ENCODE measurements at regions not wholly inside any gene's neighbourhood (a gene's known extent, or its start where the extent isn't known, plus 50 kb on each side); places are given as distances from the start of the nearest gene placed in this dataset.

DNA sequence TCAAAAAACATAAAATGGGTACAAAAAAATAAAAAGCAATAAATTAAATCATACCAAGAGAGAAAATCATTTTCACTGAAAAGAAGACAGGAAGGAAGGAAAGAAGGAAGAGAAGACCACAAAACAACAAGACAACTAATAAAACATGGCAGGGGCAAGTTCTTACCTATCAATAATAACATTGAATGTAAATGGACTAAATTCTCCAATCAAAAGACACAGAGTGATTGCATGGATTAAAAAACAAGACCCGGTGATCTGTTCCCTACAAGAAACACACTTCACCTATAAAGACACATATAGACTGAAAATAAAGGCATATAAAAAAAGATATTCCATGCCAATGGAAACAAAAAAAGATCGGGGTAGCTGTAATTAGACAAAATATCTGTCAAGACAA is 82.6 kb upstream of the CERS6 start:
- Histone ChIP-seq H3K9me3 (replicated peaks) (no peaks in the 10 kb centered on the region), H3K27ac (no peak overlapping the region), H3K4me3 (no peak overlapping the region), H3K27me3 (replicated peaks) (no peaks in the 10 kb centered on the region), H3K4me1 (replicated peaks) (no peaks in the 10 kb centered on the region), H3K36me3 (no peaks in the 10 kb centered on the region)
- DNase-seq (ENCODE audit: low read depth in 1 of 2, low spot score in 2 of 2): no peak

DNA sequence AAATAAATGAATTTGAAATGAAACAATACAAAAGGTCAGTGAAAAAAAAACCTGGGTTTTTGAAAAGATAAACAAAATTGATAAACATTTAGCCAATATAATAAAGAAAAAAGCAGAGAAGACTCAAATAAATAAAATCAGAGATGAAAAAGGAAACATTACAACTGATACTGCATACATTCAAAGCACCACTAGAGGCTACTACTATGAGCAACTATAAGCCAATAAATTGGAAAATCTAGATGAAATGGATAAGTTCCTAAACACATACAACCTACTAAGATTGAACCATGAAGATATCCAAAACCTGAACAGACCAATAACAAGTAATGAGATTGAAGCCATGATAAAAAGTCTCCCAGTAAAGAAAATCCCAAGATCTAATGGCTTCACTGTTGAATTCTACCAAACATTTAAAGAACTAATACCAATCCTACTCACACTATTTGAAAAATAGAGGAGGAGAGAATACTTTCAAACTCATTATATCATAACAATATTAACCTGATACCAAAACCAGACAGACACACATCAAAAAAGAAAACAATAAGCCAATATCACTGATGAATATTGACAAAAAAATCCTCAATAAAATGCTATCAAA is 80.8 kb upstream of the CERS6 start:
- Histone ChIP-seq H3K27ac (no peak overlapping the region), H3K36me3 (no peaks in the 10 kb centered on the region), H3K4me3 (no peak overlapping the region), H3K27me3 (replicated peaks) (no peaks in the 10 kb centered on the region), H3K9me3 (replicated peaks) (no peaks in the 10 kb centered on the region), H3K4me1 (replicated peaks) (no peaks in the 10 kb centered on the region)
- DNase-seq (ENCODE audit: low read depth in 1 of 2, low spot score in 2 of 2): no peak

DNA sequence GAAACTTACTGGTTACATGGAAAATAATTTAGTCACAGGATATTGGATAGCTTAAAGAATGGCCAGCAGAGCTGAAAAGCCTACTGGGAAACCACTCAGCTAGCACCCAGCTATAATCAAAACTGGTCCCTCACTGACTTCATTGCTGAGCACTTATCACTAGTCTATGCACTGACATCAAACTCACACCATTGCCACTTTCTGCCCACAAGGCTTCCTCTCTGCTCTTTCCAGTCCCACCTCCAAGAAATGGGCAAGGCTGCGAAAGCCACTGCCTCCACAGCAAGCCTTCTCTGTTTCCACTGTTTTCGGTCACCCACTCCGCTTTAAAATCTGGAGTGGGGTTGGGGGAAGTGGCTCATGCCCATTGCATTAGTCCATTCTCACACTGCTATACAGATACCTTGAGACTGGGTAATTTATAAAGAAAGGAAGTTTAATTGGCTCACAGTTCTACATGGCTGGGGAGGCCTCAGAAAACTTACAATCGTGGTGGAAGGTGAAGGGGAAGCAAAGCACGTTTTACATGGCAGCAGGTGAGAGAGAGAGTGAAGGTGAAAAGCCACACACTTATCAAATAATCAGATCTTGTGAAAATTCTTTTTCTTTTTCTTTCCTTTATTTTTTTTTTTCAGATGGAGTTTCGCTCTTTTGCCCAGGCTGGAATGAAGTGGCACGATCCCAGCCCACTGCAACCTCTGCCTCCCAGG is 77.0 kb upstream of the CERS6 start:
- Histone ChIP-seq H3K9me3 (replicated peaks) (no peaks in the 10 kb centered on the region), H3K27me3 (replicated peaks) (no peaks in the 10 kb centered on the region), H3K27ac (no peak overlapping the region), H3K4me1 (replicated peaks) (no peaks in the 10 kb centered on the region), H3K36me3 (no peaks in the 10 kb centered on the region), H3K4me3 (no peak overlapping the region)
- DNase-seq (ENCODE audit: low read depth in 1 of 2, low spot score in 2 of 2): no peak

DNA sequence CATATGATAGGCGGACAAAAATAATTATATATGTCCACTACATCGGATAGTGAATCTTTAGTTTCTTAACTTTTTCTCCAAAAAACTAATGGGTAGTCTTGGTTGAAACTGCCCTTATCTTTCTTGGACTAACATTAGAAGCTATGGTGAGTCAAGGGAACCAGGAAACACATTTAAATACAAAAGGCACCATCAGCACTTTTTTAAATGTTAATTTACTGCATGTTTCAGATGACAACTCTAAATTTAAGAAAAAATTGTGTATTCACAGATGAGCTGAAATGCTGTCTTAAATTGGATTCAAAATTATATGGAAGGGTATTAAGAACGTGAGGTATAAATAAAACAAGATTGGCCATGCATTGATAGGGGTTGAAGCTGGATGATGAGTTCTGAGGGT is 75.6 kb upstream of the CERS6 start:
- Histone ChIP-seq H3K9me3 (replicated peaks) (no peaks in the 10 kb centered on the region), H3K4me3 (no peak overlapping the region), H3K27me3 (replicated peaks) (no peaks in the 10 kb centered on the region), H3K4me1 (replicated peaks) (no peaks in the 10 kb centered on the region), H3K27ac (no peak overlapping the region), H3K36me3 (no peaks in the 10 kb centered on the region)
- no peak for DNase-seq (ENCODE audit: low read depth in 1 of 2, low spot score in 2 of 2)

DNA sequence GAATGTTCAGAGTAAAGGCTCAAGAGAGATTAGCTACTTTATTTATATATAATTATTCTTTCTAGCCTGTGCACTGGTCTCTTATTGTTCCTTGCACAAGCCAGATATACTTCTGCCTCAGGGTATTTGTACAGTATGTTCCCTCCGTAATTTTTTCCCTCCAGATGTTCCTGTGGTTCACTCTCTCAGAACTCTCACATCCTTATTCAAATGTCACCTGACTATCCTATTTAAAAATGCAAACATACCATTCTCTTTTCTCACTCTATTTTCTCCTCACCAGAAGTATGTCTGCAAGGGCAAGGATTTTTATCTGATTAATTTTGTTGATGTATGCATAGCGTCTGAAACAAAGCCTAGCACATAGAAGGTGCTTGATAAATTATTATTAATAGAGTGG is 64.0 kb upstream of the CERS6 start:
- Histone ChIP-seq H3K27me3 (replicated peaks) (no peaks in the 10 kb centered on the region), H3K4me1 (replicated peaks) (no peaks in the 10 kb centered on the region), H3K4me3 (no peak overlapping the region), H3K9me3 (replicated peaks) (no peaks in the 10 kb centered on the region; the same call in 1 of the 2 replicates), H3K27ac (no peak overlapping the region), H3K36me3 (no peaks in the 10 kb centered on the region)
- no peak for DNase-seq (ENCODE audit: low read depth in 1 of 2, low spot score in 2 of 2)

DNA sequence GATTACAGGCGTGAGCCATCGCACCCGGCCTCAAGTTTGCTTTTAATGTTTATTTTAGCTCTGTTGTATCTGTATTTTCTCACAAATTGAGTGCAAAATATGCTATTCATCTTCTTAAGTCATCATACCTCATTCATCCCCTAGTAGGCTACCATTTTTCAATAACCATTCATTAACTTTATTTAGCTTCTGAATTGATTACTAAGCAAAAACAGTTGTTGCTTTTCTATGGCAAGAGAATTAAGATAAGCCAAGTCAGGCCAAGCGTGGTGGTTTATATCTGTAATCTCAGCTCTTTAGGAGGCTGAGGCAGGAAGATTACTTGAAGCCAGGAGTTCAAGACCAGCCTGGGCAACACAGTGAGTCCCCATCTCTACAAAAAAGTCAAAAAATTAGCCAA is 63.3 kb upstream of the CERS6 start:
- H3K4me3 ChIP-seq: no peak overlapping the region
- H3K9me3 ChIP-seq (replicated peaks): no peaks in the 10 kb centered on the region; the same call in 1 of the 2 replicates
- H3K27me3 ChIP-seq (replicated peaks): no peaks in the 10 kb centered on the region
- no peaks in the 10 kb centered on the region for H3K36me3 ChIP-seq
- H3K27ac ChIP-seq: no peak overlapping the region
- H3K4me1 ChIP-seq (replicated peaks): no peaks in the 10 kb centered on the region
- DNase-seq (ENCODE audit: low read depth in 1 of 2, low spot score in 2 of 2): no peak

DNA sequence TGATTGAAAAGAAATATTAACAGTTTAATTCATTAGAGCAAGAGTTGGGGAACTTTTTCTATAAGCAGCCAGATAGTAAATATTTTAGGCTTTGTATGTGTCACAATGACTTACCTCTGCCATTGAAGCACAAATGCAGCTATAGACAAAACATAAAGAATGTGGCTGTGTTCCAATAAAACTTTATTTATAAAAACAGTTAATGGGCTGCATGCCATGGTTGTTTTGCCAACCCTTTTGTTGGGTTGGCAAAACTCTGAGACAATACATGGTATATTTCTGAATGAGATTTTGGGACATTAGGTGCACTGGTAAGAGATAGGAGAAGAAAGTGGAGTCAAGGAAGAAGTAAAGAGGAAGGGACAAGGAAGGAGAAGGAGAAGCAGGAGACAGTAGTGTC is 61.8 kb upstream of the CERS6 start:
- H3K36me3 ChIP-seq: no peaks in the 10 kb centered on the region
- DNase-seq (ENCODE audit: low read depth in 1 of 2, low spot score in 2 of 2): no peak
- no peak overlapping the region for H3K27ac ChIP-seq
- no peaks in the 10 kb centered on the region for H3K4me1 ChIP-seq (replicated peaks)
- no peaks in the 10 kb centered on the region; the same call in 1 of the 2 replicates for H3K9me3 ChIP-seq (replicated peaks)
- H3K4me3 ChIP-seq: no peak overlapping the region
- no peaks in the 10 kb centered on the region for H3K27me3 ChIP-seq (replicated peaks)

DNA sequence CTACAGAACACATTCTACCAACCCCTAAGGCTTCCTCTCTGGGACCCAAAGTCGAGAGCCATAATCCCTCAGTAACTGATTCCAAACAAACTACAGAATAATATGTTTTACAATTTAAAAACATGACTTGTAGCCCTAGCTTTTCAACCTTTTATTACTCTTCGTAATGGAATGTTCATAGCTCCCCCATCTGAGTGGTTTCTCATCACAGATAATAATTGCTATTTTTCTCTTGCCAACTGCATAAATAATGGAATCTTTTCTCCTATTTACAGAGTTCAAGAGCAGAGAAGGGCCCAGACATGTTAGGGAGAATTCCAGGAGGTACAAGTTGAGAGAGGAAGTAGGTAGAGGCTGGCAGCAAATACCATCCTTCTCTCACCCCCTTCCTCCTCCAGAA is 59.9 kb upstream of the CERS6 start:
- DNase-seq (ENCODE audit: low read depth in 1 of 2, low spot score in 2 of 2): no peak
- H3K36me3 ChIP-seq: no peaks in the 10 kb centered on the region
- H3K9me3 ChIP-seq (replicated peaks): no peaks in the 10 kb centered on the region
- no peak overlapping the region for H3K27ac ChIP-seq
- H3K4me3 ChIP-seq: no peak overlapping the region
- H3K4me1 ChIP-seq (replicated peaks): no peaks in the 10 kb centered on the region
- H3K27me3 ChIP-seq (replicated peaks): no peaks in the 10 kb centered on the region

DNA sequence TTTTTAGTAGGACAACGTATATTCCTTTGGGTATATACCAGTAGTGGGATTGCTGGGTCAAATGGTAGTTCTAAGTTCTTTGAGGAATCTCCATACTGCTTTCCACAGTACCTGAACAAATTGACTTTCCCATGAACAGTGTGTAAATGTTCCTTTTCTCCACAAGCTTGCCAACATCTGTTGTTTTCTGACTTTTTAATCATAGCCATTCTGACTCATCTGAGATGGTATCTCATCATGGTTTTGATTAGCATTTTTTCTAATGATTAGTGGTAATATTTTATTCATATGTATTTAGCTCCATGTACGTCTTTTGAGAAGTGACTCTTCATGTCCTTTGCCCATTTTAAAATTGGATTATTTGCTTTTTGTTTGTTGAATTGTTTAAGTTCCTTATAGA is 58.4 kb upstream of the CERS6 start:
- Histone ChIP-seq H3K4me1 (replicated peaks) (no peaks in the 10 kb centered on the region), H3K27ac (no peak overlapping the region), H3K9me3 (replicated peaks) (no peaks in the 10 kb centered on the region), H3K36me3 (no peaks in the 10 kb centered on the region), H3K27me3 (replicated peaks) (no peaks in the 10 kb centered on the region), H3K4me3 (no peak overlapping the region)
- no peak for DNase-seq (ENCODE audit: low read depth in 1 of 2, low spot score in 2 of 2)

DNA sequence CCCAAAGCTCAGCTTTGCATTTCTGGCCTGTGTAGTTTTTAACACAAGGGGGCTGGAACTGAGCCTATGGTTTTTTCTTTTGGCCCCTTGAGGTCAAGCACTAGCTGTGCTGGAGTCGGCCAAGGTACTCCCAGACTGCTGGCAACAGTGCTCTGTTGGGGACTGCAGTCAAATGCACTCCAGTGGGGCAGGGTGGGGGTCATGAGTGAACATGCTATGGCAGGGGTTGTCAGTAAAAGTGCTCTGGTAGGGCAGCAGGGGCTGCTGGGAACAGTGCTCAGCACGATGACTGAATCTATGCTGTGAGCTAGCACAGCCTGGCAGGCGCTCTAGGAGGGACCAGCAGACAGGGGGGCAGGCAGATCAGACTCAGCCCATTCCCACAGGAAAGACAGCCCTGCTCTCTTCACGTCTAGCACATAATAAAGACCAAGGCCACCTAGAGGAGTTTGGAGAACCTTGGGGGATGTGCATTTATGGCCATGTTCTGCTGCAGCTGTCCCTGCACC is 55.0 kb upstream of the CERS6 start:
- Histone ChIP-seq H3K9me3 (replicated peaks) (no peaks in the 10 kb centered on the region), H3K4me1 (replicated peaks) (no peaks in the 10 kb centered on the region), H3K27ac (no peak overlapping the region), H3K27me3 (replicated peaks) (no peaks in the 10 kb centered on the region), H3K4me3 (no peak overlapping the region), H3K36me3 (no peaks in the 10 kb centered on the region)
- no peak for DNase-seq (ENCODE audit: low read depth in 1 of 2, low spot score in 2 of 2)

DNA sequence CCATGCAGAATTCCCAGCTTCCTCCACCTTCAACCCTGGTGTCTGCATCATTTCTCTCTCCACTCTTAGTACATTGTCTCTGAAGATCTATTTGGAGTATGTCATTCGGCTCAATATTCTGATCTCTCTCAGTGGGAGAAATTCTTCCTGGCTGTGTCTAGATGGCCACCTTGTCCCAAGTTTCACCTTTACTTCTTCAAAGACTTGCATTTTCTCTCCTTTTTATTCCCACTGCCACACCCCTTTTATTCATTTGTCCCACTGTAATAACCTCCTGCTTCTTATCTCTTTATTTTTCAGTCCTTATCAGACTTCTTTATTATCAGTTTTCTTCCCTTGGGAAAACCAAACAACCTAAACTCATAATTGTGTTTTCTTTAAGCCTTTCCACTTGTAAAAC is 54.3 kb upstream of the CERS6 start:
- DNase-seq (ENCODE audit: low read depth in 1 of 2, low spot score in 2 of 2): no peak
- Histone ChIP-seq H3K4me3 (no peak overlapping the region), H3K27me3 (replicated peaks) (no peaks in the 10 kb centered on the region), H3K27ac (no peak overlapping the region), H3K9me3 (replicated peaks) (no peaks in the 10 kb centered on the region), H3K36me3 (no peaks in the 10 kb centered on the region), H3K4me1 (replicated peaks) (no peaks in the 10 kb centered on the region)

DNA sequence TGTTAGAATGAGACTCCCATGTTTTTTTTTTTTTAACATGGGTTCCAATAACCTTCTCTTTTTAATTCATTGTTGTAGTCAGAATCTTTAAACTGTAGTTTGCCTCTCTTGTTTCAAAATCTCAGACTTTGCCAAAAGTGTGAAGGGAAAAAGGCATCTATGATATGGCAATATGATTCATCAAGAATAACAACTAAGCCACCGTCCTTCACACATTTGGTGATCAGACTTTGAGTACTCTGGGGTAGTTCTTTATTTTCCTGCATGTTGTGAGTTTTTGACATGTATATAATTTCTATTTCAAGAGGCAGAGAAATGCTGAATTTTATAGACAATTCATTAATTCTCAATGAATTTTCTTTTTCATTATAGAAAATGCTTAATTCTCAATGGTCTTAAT is 53.5 kb upstream of the CERS6 start:
- Histone ChIP-seq H3K27ac (no peak overlapping the region), H3K9me3 (replicated peaks) (no peaks in the 10 kb centered on the region), H3K27me3 (replicated peaks) (no peaks in the 10 kb centered on the region), H3K4me1 (replicated peaks) (no peaks in the 10 kb centered on the region), H3K4me3 (no peak overlapping the region), H3K36me3 (no peaks in the 10 kb centered on the region)
- DNase-seq (ENCODE audit: low read depth in 1 of 2, low spot score in 2 of 2): no peak

DNA sequence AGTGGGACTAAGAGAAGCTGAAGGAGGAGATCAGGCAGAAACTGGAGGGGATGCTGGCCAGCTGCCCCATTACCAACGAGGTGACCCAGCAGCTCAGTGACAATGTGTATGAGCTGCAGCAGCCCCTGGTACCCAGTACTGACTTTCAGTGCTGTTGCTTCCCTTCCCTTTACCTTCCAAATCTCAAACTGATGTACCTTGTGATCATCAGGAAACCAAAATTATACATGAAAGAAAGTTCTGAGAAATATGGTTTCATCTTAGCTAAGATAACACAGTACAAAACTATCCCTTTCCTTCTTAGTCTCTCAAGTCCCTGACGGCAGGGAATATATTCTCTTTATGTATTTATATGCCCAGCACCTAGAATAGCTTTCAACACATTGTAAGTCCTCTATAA is 52.3 kb upstream of the CERS6 start:
- H3K4me1 ChIP-seq (replicated peaks): no peaks in the 10 kb centered on the region
- DNase-seq (ENCODE audit: low read depth in 1 of 2, low spot score in 2 of 2): no peak
- H3K36me3 ChIP-seq: no peaks in the 10 kb centered on the region
- H3K4me3 ChIP-seq: no peak overlapping the region
- H3K27ac ChIP-seq: no peak overlapping the region
- H3K9me3 ChIP-seq (replicated peaks): no peaks in the 10 kb centered on the region
- no peaks in the 10 kb centered on the region for H3K27me3 ChIP-seq (replicated peaks)

DNA sequence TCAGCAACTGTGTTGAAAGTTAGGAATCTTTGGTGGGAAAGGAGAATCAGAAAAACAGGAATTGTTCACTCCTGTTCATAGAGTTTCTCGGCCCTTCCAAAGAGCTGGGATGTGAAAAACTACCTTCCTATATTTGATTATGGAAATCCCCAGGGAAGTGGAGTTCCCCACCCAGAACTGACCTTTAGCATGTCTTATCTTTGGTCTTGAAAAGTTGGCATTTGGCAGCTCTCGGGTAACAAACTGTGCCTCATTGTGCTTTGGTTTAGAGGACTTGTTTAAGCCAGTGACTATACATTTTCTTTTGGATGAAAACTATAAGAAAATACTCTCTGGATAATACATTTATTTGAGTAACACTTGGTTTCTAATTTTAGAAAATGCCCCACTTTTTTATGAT is 51.3 kb upstream of the CERS6 start:
- no peaks in the 10 kb centered on the region for H3K27me3 ChIP-seq (replicated peaks)
- H3K4me1 ChIP-seq (replicated peaks): no peaks in the 10 kb centered on the region
- no peak for DNase-seq (ENCODE audit: low read depth in 1 of 2, low spot score in 2 of 2)
- no peak overlapping the region for H3K4me3 ChIP-seq
- no peak overlapping the region for H3K27ac ChIP-seq
- H3K36me3 ChIP-seq: no peaks in the 10 kb centered on the region
- H3K9me3 ChIP-seq (replicated peaks): no peaks in the 10 kb centered on the region

All from SJSA1 (cell line).